ENCODE measurements at regions not wholly inside any gene's neighbourhood (a gene's known extent, or its start where the extent isn't known, plus 50 kb on each side); places are given as distances from the start of the nearest gene placed in this dataset.

GRCh38 chr13:99027661-99028425 lies 50.0 kb upstream of the DOCK9 start:
- no peak overlapping the region for H3K27ac ChIP-seq

GRCh38 chr13:99028890-99029289 lies 51.0 kb upstream of the DOCK9 start:
- Histone ChIP-seq H3K4me1 (no peaks in the 10 kb centered on the region), H3K4me3 (no peak overlapping the region), H3K27ac (no peak overlapping the region), H3K9me3 (peaks cover 0 to 4% of the 10 kb centered on the region in 2 donors), H3K36me3 (no peaks in the 10 kb centered on the region), H3K27me3 (no peaks in the 10 kb centered on the region)
- DNase-seq (ENCODE audit: low spot score in 2 of 2) = no peak
- TF ChIP-seq POLR2AphosphoS5 (IDR thresholded peaks at IDR 0.05) (no peak), POLR2A (IDR thresholded peaks at IDR 0.05) (no peak), CTCF (IDR thresholded peaks at IDR 0.05) (peak in 1 of 3 donors; percentile 10)
- intact Hi-C loops (cut with DNase I; ENCODE audit: low total_unique reads) = no loop called here

More at GRCh38 chr13:99027661-99028425, 50.0 kb upstream of the DOCK9 start:
- no peak for DNase-seq (ENCODE audit: low spot score in 2 of 2)
- no peak for TF ChIP-seq CTCF (IDR thresholded peaks at IDR 0.05)
- TF ChIP-seq POLR2AphosphoS5 (IDR thresholded peaks at IDR 0.05) = no peak
- TF ChIP-seq POLR2A (IDR thresholded peaks at IDR 0.05) = no peak
- no peaks in the 10 kb centered on the region for H3K4me1 ChIP-seq
- H3K4me3 ChIP-seq = no peak overlapping the region
- peaks cover 0 to 4% of the 10 kb centered on the region in 2 donors for H3K9me3 ChIP-seq
- intact Hi-C loops (cut with DNase I; ENCODE audit: low total_unique reads) = no loop called here
- no peaks in the 10 kb centered on the region for H3K27me3 ChIP-seq
- H3K36me3 ChIP-seq = no peaks in the 10 kb centered on the region

- no peak overlapping the region for H3K4me3 ChIP-seq
- no peaks in the 10 kb centered on the region for H3K4me1 ChIP-seq
- H3K36me3 ChIP-seq = no peaks in the 10 kb centered on the region
- H3K27ac ChIP-seq = no peak overlapping the region
- no peaks in the 10 kb centered on the region for H3K27me3 ChIP-seq
- no peak for DNase-seq (ENCODE audit: low spot score in 2 of 2)
- intact Hi-C loops (cut with DNase I; ENCODE audit: low total_unique reads) = no loop called here
- TF ChIP-seq POLR2AphosphoS5 (IDR thresholded peaks at IDR 0.05) = no peak
- no peak for TF ChIP-seq CTCF (IDR thresholded peaks at IDR 0.05)
- TF ChIP-seq POLR2A (IDR thresholded peaks at IDR 0.05) = no peak
- peaks cover 0 to 4% of the 10 kb centered on the region in 2 donors for H3K9me3 ChIP-seq
Measured at GRCh38 chr13:99029576-99029975, 51.7 kb upstream of the DOCK9 start.

- intact Hi-C loops (cut with DNase I; ENCODE audit: low total_unique reads) = no loop called here
- TF ChIP-seq CTCF (IDR thresholded peaks at IDR 0.05) (no peak), POLR2A (IDR thresholded peaks at IDR 0.05) (no peak), POLR2AphosphoS5 (IDR thresholded peaks at IDR 0.05) (no peak)
Measured at GRCh38 chr13:99030326-99030725, 52.5 kb upstream of the DOCK9 start.

GRCh38 chr13:99031832-99032231 lies 54.0 kb upstream of the DOCK9 start:
- Histone ChIP-seq H3K27ac (no peak overlapping the region), H3K4me1 (no peaks in the 10 kb centered on the region), H3K4me3 (no peak overlapping the region), H3K9me3 (peaks cover 4 to 6% of the 10 kb centered on the region in 2 donors), H3K36me3 (no peaks in the 10 kb centered on the region), H3K27me3 (no peaks in the 10 kb centered on the region)
- no peak for DNase-seq (ENCODE audit: low spot score in 2 of 2)
- TF ChIP-seq POLR2AphosphoS5 (IDR thresholded peaks at IDR 0.05) (no peak), CTCF (IDR thresholded peaks at IDR 0.05) (no peak), POLR2A (IDR thresholded peaks at IDR 0.05) (no peak)
- intact Hi-C loops (cut with DNase I; ENCODE audit: low total_unique reads) = no loop called here

More at GRCh38 chr13:99030326-99030725, 52.5 kb upstream of the DOCK9 start:
- DNase-seq (ENCODE audit: low spot score in 2 of 2) = no peak
- Histone ChIP-seq H3K27ac (no peak overlapping the region), H3K4me1 (no peaks in the 10 kb centered on the region), H3K27me3 (no peaks in the 10 kb centered on the region), H3K9me3 (peaks cover 2 to 4% of the 10 kb centered on the region in 2 donors), H3K36me3 (no peaks in the 10 kb centered on the region), H3K4me3 (no peak overlapping the region)

Measured in breast epithelium (tissue), 4 donors.